Hepatocyte (in vitro differentiated cells): ENCODE measurements at regions not wholly inside any gene's neighbourhood (a gene's known extent, or its start where the extent isn't known, plus 50 kb on each side); places are given as distances from the start of the nearest gene placed in this dataset.
"Not testable (repeated sequence)": the region's sequence is repeated elsewhere in the genome, so short reads cannot be mapped to it uniquely, and the experiment has no call there.

Experiments used
- DNase-seq: peaks from one replicate; pipeline ENCODE4 v3.0.0-alpha.2; 2016; ENCODE audit warnings: low spot score
- H2AFZ ChIP-seq: fragments of 200-600 bp; sonication (generic); 2 replicates; pipeline ENCODE4 v1.6.0; 2016; ENCODE audit warnings: antibody characterized with exemption, mild to moderate bottlenecking
- H3K27ac ChIP-seq: fragments of 200-600 bp; sonication (generic); 2 replicates; pipeline ENCODE4 v1.5.1; 2016; ENCODE audit warnings: mild to moderate bottlenecking
- H3K27me3 ChIP-seq: fragments of 200-600 bp; sonication (generic); 2 replicates; pipeline ENCODE4 v1.6.1; 2016
- H3K36me3 ChIP-seq: fragments of 200-600 bp; sonication (generic); replicated peaks from 2 replicates; pipeline ENCODE4 v1.5.1; 2016; ENCODE audit warnings: low read depth; ENCODE audit not compliant: insufficient read depth
- H3K4me1 ChIP-seq: fragments of 200-600 bp; sonication (generic); 2 replicates; pipeline ENCODE4 v1.5.1; 2016; ENCODE audit warnings: mild to moderate bottlenecking, moderate library complexity; ENCODE audit not compliant: insufficient read depth
- H3K4me2 ChIP-seq: fragments of 200-600 bp; sonication (generic); 2 replicates; pipeline ENCODE4 v1.6.0; 2016
- H3K4me3 ChIP-seq: fragments of 200-600 bp; sonication (generic); 2 replicates; pipeline ENCODE4 v1.5.1; 2016; ENCODE audit warnings: mild to moderate bottlenecking
- H3K79me2 ChIP-seq: fragments of 200-600 bp; sonication (generic); 2 replicates; pipeline ENCODE4 v1.6.0; 2017; ENCODE audit warnings: mild to moderate bottlenecking
- H3K9me2 ChIP-seq: fragments of 200-600 bp; sonication (generic); replicated peaks from 2 replicates; pipeline ENCODE4 v1.6.0; 2017; ENCODE audit warnings: mild to moderate bottlenecking; ENCODE audit not compliant: insufficient read depth
- H3K9me3 ChIP-seq: fragments of 200-600 bp; sonication (generic); 2 replicates; pipeline ENCODE4 v1.5.1; 2016; ENCODE audit warnings: low read depth, mild to moderate bottlenecking
- H4K20me1 ChIP-seq: fragments of 200-600 bp; sonication (generic); 2 replicates; pipeline ENCODE4 v1.6.0; 2016; ENCODE audit warnings: mild to moderate bottlenecking; ENCODE audit not compliant: insufficient read depth, poor library complexity, severe bottlenecking
- EZH2 ChIP-seq: fragments of 200-600 bp; sonication (generic); IDR thresholded peaks from 2 replicates; pipeline ENCODE4 v1.6.1; 2016; ENCODE audit warnings: antibody characterized with exemption, mild to moderate bottlenecking, borderline replicate concordance
- EZH2phosphoT487 ChIP-seq: fragments of 200-600 bp; sonication (generic); IDR thresholded peaks from one replicate; pipeline ENCODE4 v1.6.1; 2018; ENCODE audit warnings: antibody characterized with exemption, mild to moderate bottlenecking, low read depth, moderate library complexity; ENCODE audit not compliant: unreplicated experiment, severe bottlenecking
- WGBS: methylation state at CpG from one replicate; pipeline ENCODE4 v1.1.6; 2016; ENCODE audit warnings: low lambda C conversion rate; ENCODE audit errors: missing lambda C conversion rate; 5-methylcytosine and 5-hydroxymethylcytosine counted together
- TF ChIP-seq, protein P1 (sequence below): fragments of 200-600 bp; sonication (generic); IDR thresholded peaks from 2 replicates; pipeline ENCODE4 v1.5.1; 2016; ENCODE audit warnings: antibody characterized with exemption, mild to moderate bottlenecking; ENCODE audit not compliant: poor library complexity

DNA sequence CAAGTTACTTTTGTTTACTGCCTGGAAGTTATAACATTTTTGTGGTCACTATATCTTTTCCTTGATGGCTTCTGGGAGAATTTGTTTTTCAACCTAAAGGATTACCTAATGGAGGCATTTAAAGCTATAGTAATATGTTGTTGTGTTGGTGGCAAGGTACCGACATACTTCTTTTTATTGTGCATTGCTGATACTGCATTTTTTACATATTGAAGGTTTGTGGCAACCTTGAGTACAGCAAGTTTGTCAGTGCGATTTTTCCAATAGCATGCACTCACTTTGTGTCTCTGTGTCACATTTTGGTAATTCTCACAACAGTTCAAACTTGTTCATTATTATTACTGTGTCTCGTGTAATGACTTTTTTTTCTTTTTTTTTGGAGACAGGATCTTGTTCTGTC is 246.3 kb downstream of the LRRC70 start:
- no peaks in the 10 kb centered on the region for H3K9me3 ChIP-seq
- no peaks in the 10 kb centered on the region for H3K79me2 ChIP-seq
- 71% methylated on average over 3 of the region's 3 CpGs for WGBS
- no peak overlapping the region for H3K27ac ChIP-seq
- H3K4me1 ChIP-seq: no peaks in the 10 kb centered on the region
- no peak overlapping the region for H3K4me3 ChIP-seq
- no peak for DNase-seq
- no peaks in the 10 kb centered on the region for H3K27me3 ChIP-seq
- TF ChIP-seq EZH2 (no peak), EZH2phosphoT487 (no peak)
- TF ChIP-seq, protein P1, sequence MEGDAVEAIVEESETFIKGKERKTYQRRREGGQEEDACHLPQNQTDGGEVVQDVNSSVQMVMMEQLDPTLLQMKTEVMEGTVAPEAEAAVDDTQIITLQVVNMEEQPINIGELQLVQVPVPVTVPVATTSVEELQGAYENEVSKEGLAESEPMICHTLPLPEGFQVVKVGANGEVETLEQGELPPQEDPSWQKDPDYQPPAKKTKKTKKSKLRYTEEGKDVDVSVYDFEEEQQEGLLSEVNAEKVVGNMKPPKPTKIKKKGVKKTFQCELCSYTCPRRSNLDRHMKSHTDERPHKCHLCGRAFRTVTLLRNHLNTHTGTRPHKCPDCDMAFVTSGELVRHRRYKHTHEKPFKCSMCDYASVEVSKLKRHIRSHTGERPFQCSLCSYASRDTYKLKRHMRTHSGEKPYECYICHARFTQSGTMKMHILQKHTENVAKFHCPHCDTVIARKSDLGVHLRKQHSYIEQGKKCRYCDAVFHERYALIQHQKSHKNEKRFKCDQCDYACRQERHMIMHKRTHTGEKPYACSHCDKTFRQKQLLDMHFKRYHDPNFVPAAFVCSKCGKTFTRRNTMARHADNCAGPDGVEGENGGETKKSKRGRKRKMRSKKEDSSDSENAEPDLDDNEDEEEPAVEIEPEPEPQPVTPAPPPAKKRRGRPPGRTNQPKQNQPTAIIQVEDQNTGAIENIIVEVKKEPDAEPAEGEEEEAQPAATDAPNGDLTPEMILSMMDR: no peak
- no peak overlapping the region for H2AFZ ChIP-seq
- H3K36me3 ChIP-seq: no peaks in the 10 kb centered on the region
- H3K9me2 ChIP-seq: no peaks in the 10 kb centered on the region
- no peaks in the 10 kb centered on the region for H4K20me1 ChIP-seq
- no peak overlapping the region for H3K4me2 ChIP-seq

DNA sequence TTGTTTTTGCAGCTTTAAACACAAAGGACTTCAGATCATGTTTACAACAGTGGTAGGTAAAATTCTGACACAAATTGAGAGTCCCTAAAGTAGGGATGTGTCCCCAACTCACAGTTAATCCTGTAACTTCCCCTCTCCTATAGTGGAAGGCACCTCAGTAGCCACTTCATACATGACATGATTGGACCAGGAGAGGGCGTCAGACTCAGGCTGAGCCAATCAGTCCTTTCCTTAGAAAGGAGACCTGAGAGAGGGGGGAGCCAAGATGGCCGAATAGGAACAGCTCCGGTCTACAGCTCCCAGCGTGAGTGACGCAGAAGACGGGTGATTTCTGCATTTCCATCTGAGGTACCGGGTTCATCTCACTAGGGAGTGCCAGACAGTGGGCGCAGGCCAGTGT is 238.4 kb downstream of the LRRC70 start:
- not testable (repeated sequence) for H3K4me3 ChIP-seq, H3K36me3 ChIP-seq, H4K20me1 ChIP-seq, H3K4me2 ChIP-seq, H3K27me3 ChIP-seq, H3K9me3 ChIP-seq, H3K79me2 ChIP-seq, H3K9me2 ChIP-seq, H2AFZ ChIP-seq, H3K4me1 ChIP-seq, DNase-seq, H3K27ac ChIP-seq
- WGBS: 85% methylated on average over 4 of the region's 8 CpGs

DNA sequence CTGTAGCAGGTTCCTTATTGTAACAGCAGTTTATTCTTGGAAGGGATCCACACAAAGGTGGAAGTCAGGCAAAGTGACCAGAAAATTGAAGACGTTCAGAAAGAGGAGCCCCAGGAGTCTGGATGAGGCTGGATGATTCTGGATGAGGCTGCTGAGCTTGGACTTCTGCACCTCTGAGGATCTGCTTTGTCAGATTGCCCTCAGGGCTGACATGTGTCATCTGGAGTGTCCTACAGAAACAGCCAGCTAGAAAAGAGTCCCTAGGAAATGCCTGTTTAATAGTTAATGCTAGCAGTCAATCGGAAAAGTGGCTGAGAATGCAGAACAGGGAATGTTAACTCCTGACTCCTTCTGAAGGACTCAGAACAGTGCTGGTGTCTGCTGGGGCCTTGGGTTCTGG is 236.4 kb downstream of the LRRC70 start:
- no peak overlapping the region for H3K4me2 ChIP-seq
- no peaks in the 10 kb centered on the region for H3K4me1 ChIP-seq
- H3K4me3 ChIP-seq: no peak overlapping the region
- no peaks in the 10 kb centered on the region for H3K27me3 ChIP-seq
- H4K20me1 ChIP-seq: no peaks in the 10 kb centered on the region
- 69% methylated on average over 2 of the region's 2 CpGs for WGBS
- no peaks in the 10 kb centered on the region for H3K9me3 ChIP-seq
- H3K9me2 ChIP-seq: no peaks in the 10 kb centered on the region
- H3K27ac ChIP-seq: no peak overlapping the region
- no peaks in the 10 kb centered on the region for H3K79me2 ChIP-seq
- no peak overlapping the region for H2AFZ ChIP-seq
- TF ChIP-seq, protein P1: no peak
- TF ChIP-seq EZH2phosphoT487 (no peak), EZH2 (no peak)
- DNase-seq: no peak
- no peaks in the 10 kb centered on the region for H3K36me3 ChIP-seq

DNA sequence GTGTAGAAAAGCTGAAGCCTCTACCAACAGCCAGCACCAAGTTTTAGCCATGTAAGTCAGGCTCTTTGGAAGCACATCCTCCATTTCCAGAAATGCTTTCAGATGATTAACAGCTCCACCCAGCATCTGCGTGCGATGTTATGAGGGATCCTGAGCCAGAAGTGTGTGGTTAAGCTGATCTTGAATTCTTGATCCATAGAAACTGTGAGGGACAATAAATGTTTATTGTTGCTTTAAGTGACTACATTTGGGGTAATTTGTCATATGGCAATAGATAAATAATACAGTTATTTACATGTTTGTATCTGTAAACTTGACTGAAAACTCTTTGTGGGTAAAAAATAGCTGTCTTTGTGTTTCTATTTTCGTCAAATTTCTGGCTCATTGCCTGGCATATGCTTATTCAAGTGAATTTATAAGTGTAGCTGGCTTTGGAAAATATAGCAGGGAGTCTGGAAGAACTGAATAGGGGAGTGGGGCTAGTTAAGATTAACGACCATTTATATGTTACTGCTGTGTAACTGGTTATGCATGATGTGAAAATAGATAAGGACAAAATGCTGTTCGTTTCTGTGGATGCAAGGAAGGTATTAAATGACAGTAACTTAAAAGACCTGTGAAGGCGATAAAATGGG is 234.1 kb downstream of the LRRC70 start:
- H3K9me3 ChIP-seq: no peaks in the 10 kb centered on the region
- no peak for DNase-seq
- H3K4me3 ChIP-seq: no peak overlapping the region
- H4K20me1 ChIP-seq: no peaks in the 10 kb centered on the region
- H3K27ac ChIP-seq: no peak overlapping the region
- H3K4me2 ChIP-seq: no peak overlapping the region
- WGBS: 53% methylated on average over 6 of the region's 6 CpGs
- H2AFZ ChIP-seq: no peak overlapping the region
- H3K27me3 ChIP-seq: no peaks in the 10 kb centered on the region
- no peaks in the 10 kb centered on the region for H3K36me3 ChIP-seq
- no peaks in the 10 kb centered on the region for H3K4me1 ChIP-seq
- no peaks in the 10 kb centered on the region for H3K79me2 ChIP-seq
- H3K9me2 ChIP-seq: no peaks in the 10 kb centered on the region
- TF ChIP-seq EZH2phosphoT487 (peak; percentile 54), EZH2 (no peak)
- TF ChIP-seq, protein P1: no peak

DNA sequence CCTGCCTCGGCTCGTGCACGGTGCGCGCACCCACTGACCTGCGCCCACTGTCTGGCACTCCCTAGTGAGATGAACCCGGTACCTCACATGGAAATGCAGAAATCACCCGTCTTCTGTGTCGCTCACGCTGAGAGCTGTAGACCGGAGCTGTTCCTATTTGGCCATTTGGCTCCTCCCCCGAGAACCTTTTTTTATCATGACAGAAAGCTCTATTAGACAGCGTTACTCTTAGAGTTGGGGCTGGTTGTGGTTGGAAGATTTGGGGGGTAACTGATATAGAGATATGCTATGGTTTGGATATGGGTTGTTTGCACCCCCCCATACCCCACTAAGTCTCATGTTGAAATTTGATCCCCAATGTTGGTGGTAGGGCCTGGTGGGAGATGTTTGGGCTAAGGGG is 226.2 kb downstream of the LRRC70 start:
- H2AFZ ChIP-seq, H3K4me3 ChIP-seq, H3K4me2 ChIP-seq, H3K79me2 ChIP-seq, H3K36me3 ChIP-seq, H3K4me1 ChIP-seq, DNase-seq, H3K9me2 ChIP-seq, H3K27ac ChIP-seq, H3K9me3 ChIP-seq, H3K27me3 ChIP-seq, H4K20me1 ChIP-seq: not testable (repeated sequence)
- WGBS: 96% methylated on average over 4 of the region's 13 CpGs
